ENCODE measurements at regions not wholly inside any gene's neighbourhood (a gene's known extent, or its start where the extent isn't known, plus 50 kb on each side); places are given as distances from the start of the nearest gene placed in this dataset.
A peak's percentile ranks its signal among the peaks of the same experiment; 100 is the strongest.

DNA sequence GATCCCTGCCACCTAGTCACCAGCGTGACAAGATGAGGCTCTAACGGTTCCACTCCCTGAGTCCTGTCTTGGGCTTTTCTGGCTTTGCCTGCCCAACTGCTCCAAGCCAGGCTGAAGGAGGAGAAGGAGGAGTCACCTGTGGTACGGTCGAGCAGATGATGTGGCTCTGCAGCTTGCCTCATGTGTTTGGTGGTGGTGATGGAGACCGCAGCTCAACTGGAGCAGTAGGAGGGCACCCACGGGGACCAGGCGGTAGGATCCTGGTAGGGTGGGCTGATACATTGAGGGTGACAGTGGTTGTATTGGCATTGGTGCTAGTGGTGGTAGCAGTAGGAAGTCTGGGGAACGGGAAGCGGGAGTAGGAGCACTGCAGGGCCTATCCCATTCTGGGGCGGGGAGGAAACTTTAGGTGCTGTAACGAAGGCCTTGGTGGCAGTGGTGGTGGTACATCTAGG lies 202.8 kb upstream of the WSB1 start (continued):
- TF ChIP-seq RERE (CRISPR knock-in tag; IDR thresholded peaks at IDR 0.05; ENCODE audit: borderline replicate concordance) (peak; percentile 22; the same call in 1 of the 2 replicates), ARID4B (CRISPR knock-in tag; IDR thresholded peaks at IDR 0.05) (0 out of 2 replicates have a peak, but pooled peaks have one; percentile 16), IRF9 (tag; IDR thresholded peaks at IDR 0.05) (no peak), ETS1 (conservative IDR thresholded peaks at IDR 0.05; ENCODE audit: control insufficient read depth, low read depth, low read length) (peak; percentile 52; the same call in 1 of the 2 replicates), PRPF4 (IDR thresholded peaks at IDR 0.05; ENCODE audit: insufficient read depth, low read depth, low read length, poor library complexity, severe bottlenecking) (peak; percentile 11), ETV6 (IDR thresholded peaks at IDR 0.05; ENCODE audit: borderline replicate concordance in 1 of 2, low read depth in 2 of 2, low read length in 1 of 2) (no peak), ETV6 (CRISPR knock-in tag; IDR thresholded peaks at IDR 0.05; ENCODE audit: borderline replicate concordance) (0 out of 2 replicates have a peak, but pooled peaks have one; percentile 53), SP1 (CRISPR knock-in tag; IDR thresholded peaks at IDR 0.05) (peak; percentile 73; the same call in 1 of the 2 replicates), MED1 (CRISPR knock-in tag; IDR thresholded peaks at IDR 0.05; ENCODE audit: borderline replicate concordance) (0 out of 2 replicates have a peak, but pooled peaks have one; percentile 7), TOE1 (IDR thresholded peaks at IDR 0.05; ENCODE audit: borderline replicate concordance) (no peak), TOE1 (CRISPR knock-in tag; IDR thresholded peaks at IDR 0.05; ENCODE audit: borderline replicate concordance, low read depth) (peak; percentile 96), TBL1XR1 (IDR thresholded peaks at IDR 0.05; ENCODE audit: low read length in 2 of 2) (peak in 1 of 2 experiments; percentile 48; a peak in 1 of 4 replicates), FOXK1 (CRISPR knock-in tag; IDR thresholded peaks at IDR 0.05; ENCODE audit: borderline replicate concordance) (peak; percentile 59; the same call in 1 of the 2 replicates)
- TF ChIP-seq, protein P1, sequence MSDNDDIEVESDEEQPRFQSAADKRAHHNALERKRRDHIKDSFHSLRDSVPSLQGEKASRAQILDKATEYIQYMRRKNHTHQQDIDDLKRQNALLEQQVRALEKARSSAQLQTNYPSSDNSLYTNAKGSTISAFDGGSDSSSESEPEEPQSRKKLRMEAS (CRISPR knock-in tag; IDR thresholded peaks at IDR 0.05): 0 out of 2 replicates have a peak, but pooled peaks have one; percentile 30

Data from K562 (cell line).